IMR-90 (cell line): ENCODE measurements at regions not wholly inside any gene's neighbourhood (a gene's known extent, or its start where the extent isn't known, plus 50 kb on each side); places are given as distances from the start of the nearest gene placed in this dataset.

Experiments used
- ATAC-seq: fragments of 200-7000 bp; cut with Tn5 transposase; 2 replicates; pipeline ENCODE4 v1.9.1; 2020; ENCODE audit warnings: low read depth, mild to moderate bottlenecking, moderate library complexity
- BruUV-seq: library from RNA; stranded (reverse); fragments of 400-500 nt; replicated peaks from 2 replicates; lab custom pipeline; 2021; lab: Mats Ljungman, UMichigan
- CTCF ChIA-PET: fragments of 300-600 bp; formaldehyde crosslinking; extraction: SDS; loops from one replicate; lab custom pipeline; 2021; ENCODE audit warnings: antibody characterized with exemption; lab: Yijun Ruan, JAX
- POLR2A ChIA-PET: fragments of 300-600 bp; sonication (Branson Sonifier 250); formaldehyde crosslinking; loops from one replicate; lab custom pipeline; 2022; ENCODE audit warnings: antibody characterized with exemption; ENCODE audit not compliant: unreplicated experiment; lab: Charles Lee
- DNase-seq: peaks from one replicate; pipeline ENCODE4 v3.0.0; 2013
- H2AFZ ChIP-seq: replicated peaks from 2 replicates; pipeline ENCODE3; 2013; ENCODE audit warnings: low read length, mild to moderate bottlenecking; ENCODE audit not compliant: poor library complexity
- H2AK5ac ChIP-seq: 2 replicates; pipeline ENCODE4 v1.6.1; 2013; ENCODE audit warnings: low read depth, low read length, inconsistent platforms
- H2AK9ac ChIP-seq: replicated peaks from 2 replicates; pipeline ENCODE3; 2013; ENCODE audit warnings: mild to moderate bottlenecking, low read depth, low read length, moderate library complexity; ENCODE audit not compliant: poor library complexity
- H2BK120ac ChIP-seq: 2 replicates; pipeline ENCODE4 v1.6.1; 2013; ENCODE audit warnings: low read depth, low read length, inconsistent platforms
- H2BK15ac ChIP-seq: 3 replicates; pipeline ENCODE4 v1.6.1; 2013; ENCODE audit warnings: low read depth, low read length, inconsistent platforms
- H2BK20ac ChIP-seq: 2 replicates; pipeline ENCODE4 v1.6.1; 2013; ENCODE audit warnings: low read depth, mild to moderate bottlenecking, inconsistent platforms, low read length, moderate library complexity
- H2BK5ac ChIP-seq: 2 replicates; pipeline ENCODE4 v1.6.1; 2013; ENCODE audit warnings: mild to moderate bottlenecking, low read depth, low read length, inconsistent platforms; ENCODE audit not compliant: poor library complexity, severe bottlenecking
- H3K14ac ChIP-seq: replicated peaks from 2 replicates; pipeline ENCODE4 v1.6.1; 2013; ENCODE audit warnings: low read depth, low read length, inconsistent platforms
- H3K18ac ChIP-seq: 2 replicates; pipeline ENCODE4 v1.6.1; 2013; ENCODE audit warnings: low read depth, low read length, control low read depth
- H3K23ac ChIP-seq: 2 replicates; pipeline ENCODE4 v1.6.1; 2013; ENCODE audit warnings: low read depth, low read length, inconsistent platforms
- H3K27ac ChIP-seq: 2 replicates; pipeline ENCODE4 v1.5.1; 2013; ENCODE audit warnings: mild to moderate bottlenecking, control low read depth, low read length; ENCODE audit not compliant: insufficient read depth
- H3K27me3 ChIP-seq: 2 replicates; pipeline ENCODE4 v1.6.1; 2013; ENCODE audit warnings: low read length; ENCODE audit not compliant: control insufficient read depth, insufficient read depth
- H3K36me3 ChIP-seq: 2 replicates; pipeline ENCODE4 v1.6.1; 2013; ENCODE audit warnings: low read length, mixed read lengths; ENCODE audit not compliant: control insufficient read depth, insufficient read depth
- H3K4ac ChIP-seq: 2 replicates; pipeline ENCODE4 v1.6.1; 2013; ENCODE audit warnings: low read depth, low read length, inconsistent platforms
- H3K4me1 ChIP-seq: 2 replicates; pipeline ENCODE4 v1.6.1; 2013; ENCODE audit warnings: low read length, mixed read lengths; ENCODE audit not compliant: control insufficient read depth, insufficient read depth
- H3K4me2 ChIP-seq: 2 replicates; pipeline ENCODE4 v1.6.1; 2013; ENCODE audit warnings: low read depth, mild to moderate bottlenecking, control low read depth, low read length, moderate library complexity
- H3K4me3 ChIP-seq: 2 replicates; pipeline ENCODE4 v1.5.1; 2013; ENCODE audit warnings: low read depth, mild to moderate bottlenecking, control low read depth, low read length, moderate library complexity; ENCODE audit not compliant: insufficient read depth
- H3K56ac ChIP-seq: 2 replicates; pipeline ENCODE4 v1.6.1; 2013; ENCODE audit warnings: low read length, inconsistent platforms; ENCODE audit not compliant: insufficient read depth; ENCODE audit errors: extremely low read depth
- H3K79me1 ChIP-seq, 2 experiments: 2 replicates each; pipeline ENCODE4 v1.6.1; 2013; ENCODE audit warnings: low read length in 2 of 2, inconsistent platforms in 1 of 2, low read depth in 1 of 2
- H3K9ac ChIP-seq: 2 replicates; pipeline ENCODE4 v1.6.1; 2013; ENCODE audit warnings: low read depth, low read length, control low read depth
- H3K9me1 ChIP-seq: 2 replicates; pipeline ENCODE4 v1.6.1; 2013; ENCODE audit warnings: low read length, inconsistent platforms; ENCODE audit not compliant: insufficient read depth
- H3K9me3 ChIP-seq: 2 replicates; pipeline ENCODE4 v1.6.1; 2013; ENCODE audit warnings: low read length; ENCODE audit not compliant: control insufficient read depth, insufficient read depth
- H4K20me1 ChIP-seq: 2 replicates; pipeline ENCODE4 v1.6.1; 2013; ENCODE audit warnings: low read length, inconsistent platforms; ENCODE audit not compliant: insufficient read depth
- H4K5ac ChIP-seq: 2 replicates; pipeline ENCODE4 v1.6.1; 2013; ENCODE audit warnings: mild to moderate bottlenecking, low read depth, low read length, control low read depth
- H4K8ac ChIP-seq, 2 experiments: 2 replicates each; pipeline ENCODE4 v1.6.1; 2013; ENCODE audit warnings: low read depth in 2 of 2, low read length in 2 of 2, control low read depth in 1 of 2, inconsistent platforms in 1 of 2
- H4K91ac ChIP-seq: 2 replicates; pipeline ENCODE4 v1.6.1; 2013; ENCODE audit warnings: low read depth, low read length, inconsistent platforms; ENCODE audit not compliant: insufficient read depth
- MAFK ChIP-seq: IDR thresholded peaks from 2 replicates; pipeline ENCODE4 v1.6.1; 2012; ENCODE audit warnings: low read depth, low read length, improper control_type of control experiment
- MAZ ChIP-seq: IDR thresholded peaks from 2 replicates; pipeline ENCODE4 v1.6.1; 2012; ENCODE audit warnings: low read depth, mild to moderate bottlenecking, low read length, improper control_type of control experiment, moderate library complexity, borderline replicate concordance
- MXI1 ChIP-seq: IDR thresholded peaks from 2 replicates; pipeline ENCODE4 v1.6.1; 2012; ENCODE audit warnings: low read depth, mild to moderate bottlenecking, low read length, moderate library complexity, borderline replicate concordance
- NFE2L2 ChIP-seq: fragments of 150-350 bp; IDR thresholded peaks from 2 replicates; pipeline ENCODE4 v1.6.1; 2016; ENCODE audit warnings: low read depth, mild to moderate bottlenecking, low read length
- RCOR1 ChIP-seq: IDR thresholded peaks from 2 replicates; pipeline ENCODE4 v1.6.1; 2012; ENCODE audit warnings: mild to moderate bottlenecking, low read length, improper control_type of control experiment; ENCODE audit not compliant: insufficient replicate concordance
- RFX5 ChIP-seq: IDR thresholded peaks from 2 replicates; pipeline ENCODE4 v1.8.0; 2012; ENCODE audit warnings: low read depth, mild to moderate bottlenecking, low read length, moderate library complexity
- SMC3 ChIP-seq: fragments of 150-350 bp; IDR thresholded peaks from 2 replicates; pipeline ENCODE4 v1.6.1; 2016; ENCODE audit warnings: low read depth, mild to moderate bottlenecking, antibody characterized with exemption, low read length, moderate library complexity
- WGBS, 2 experiments: methylation state at CpG; one replicate each; pipeline versions ENCODE4 v1.1.5 to v1.1.7; 2013; ENCODE audit warnings: missing lambda C conversion rate in 2 of 2; ENCODE audit not compliant: insufficient read length in 1 of 2; ENCODE audit errors: extremely low coverage in 2 of 2; 5-methylcytosine and 5-hydroxymethylcytosine counted together
- dilution Hi-C: fragments of 300-500 bp; cut with HindIII; formaldehyde crosslinking; loops from one replicate; pipeline ENCODE4 v1.14.3; 2018; ENCODE audit warnings: low sequenced_read_pairs; ENCODE audit not compliant: unreplicated experiment
- in situ Hi-C: fragments of 300-500 bp; cut with MboI; formaldehyde crosslinking; loops from 3 replicates; pipeline ENCODE4 v1.14.3; 2019; ENCODE audit warnings: low sequenced_read_pairs, inconsistent platforms, mixed read lengths
- intact Hi-C: fragments of 100-400 bp; cut with micrococcal nuclease; formaldehyde crosslinking; loops from 2 replicates; pipeline ENCODE4 v1.10.0; 2022
- TF ChIP-seq, protein P1 (sequence below): conservative IDR thresholded peaks from 2 replicates; pipeline ENCODE4 v1.5.1; 2012; ENCODE audit warnings: mild to moderate bottlenecking, low read depth, low read length, improper control_type of control experiment
- TF ChIP-seq, protein P2 (sequence below): fragments of 150-350 bp; IDR thresholded peaks from 2 replicates; pipeline ENCODE4 v1.6.1; 2016; ENCODE audit warnings: low read depth, mild to moderate bottlenecking, low read length, moderate library complexity, borderline replicate concordance
- TF ChIP-seq, protein P3 (sequence below): fragments of 150-350 bp; IDR thresholded peaks from 2 replicates; pipeline ENCODE4 v1.6.1; 2017; ENCODE audit warnings: mild to moderate bottlenecking, antibody characterized with exemption, low read length, low read depth

DNA sequence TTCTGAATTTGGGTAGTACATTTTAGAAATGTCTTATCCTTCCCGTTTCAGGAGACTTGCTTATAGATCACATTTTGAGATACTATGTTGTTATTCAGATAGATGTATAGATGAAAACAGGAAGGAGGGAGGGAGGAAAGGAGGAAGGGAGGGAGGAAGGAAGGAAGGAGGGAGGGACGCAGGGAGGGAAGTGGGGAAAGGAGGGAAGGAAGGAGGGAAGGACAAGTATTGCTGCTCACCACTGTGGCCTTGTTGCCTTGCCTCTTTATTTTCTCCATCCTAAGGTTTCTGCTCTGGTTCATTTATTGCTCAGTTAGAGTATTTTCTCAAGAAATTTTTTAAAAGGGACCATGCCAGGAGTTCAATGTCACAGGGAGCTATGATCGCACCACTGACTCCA is 134.3 kb downstream of the LTN1 start:
- no peak overlapping the region for H3K18ac ChIP-seq
- no peak overlapping the region for H3K4me2 ChIP-seq
- H2BK5ac ChIP-seq, result no peak overlapping the region
- H4K8ac ChIP-seq, result no peak overlapping the region
- DNase-seq (no peak), ATAC-seq (no peak)
- H2AFZ ChIP-seq, result no peak overlapping the region
- no peak overlapping the region for H2BK20ac ChIP-seq
- H2AK9ac ChIP-seq, result no peak overlapping the region
- H3K23ac ChIP-seq, result no peak overlapping the region
- H3K36me3 ChIP-seq, result no peaks in the 10 kb centered on the region
- H2BK120ac ChIP-seq, result no peak overlapping the region
- ChIA-PET POLR2A (no interaction called here), CTCF (no interaction called here)
- no peaks in the 10 kb centered on the region for H4K20me1 ChIP-seq
- TF ChIP-seq MXI1 (no peak), SMC3 (no peak), NFE2L2 (no peak), RFX5 (no peak), MAFK (no peak), MAZ (no peak), RCOR1 (no peak)
- TF ChIP-seq, protein P1, sequence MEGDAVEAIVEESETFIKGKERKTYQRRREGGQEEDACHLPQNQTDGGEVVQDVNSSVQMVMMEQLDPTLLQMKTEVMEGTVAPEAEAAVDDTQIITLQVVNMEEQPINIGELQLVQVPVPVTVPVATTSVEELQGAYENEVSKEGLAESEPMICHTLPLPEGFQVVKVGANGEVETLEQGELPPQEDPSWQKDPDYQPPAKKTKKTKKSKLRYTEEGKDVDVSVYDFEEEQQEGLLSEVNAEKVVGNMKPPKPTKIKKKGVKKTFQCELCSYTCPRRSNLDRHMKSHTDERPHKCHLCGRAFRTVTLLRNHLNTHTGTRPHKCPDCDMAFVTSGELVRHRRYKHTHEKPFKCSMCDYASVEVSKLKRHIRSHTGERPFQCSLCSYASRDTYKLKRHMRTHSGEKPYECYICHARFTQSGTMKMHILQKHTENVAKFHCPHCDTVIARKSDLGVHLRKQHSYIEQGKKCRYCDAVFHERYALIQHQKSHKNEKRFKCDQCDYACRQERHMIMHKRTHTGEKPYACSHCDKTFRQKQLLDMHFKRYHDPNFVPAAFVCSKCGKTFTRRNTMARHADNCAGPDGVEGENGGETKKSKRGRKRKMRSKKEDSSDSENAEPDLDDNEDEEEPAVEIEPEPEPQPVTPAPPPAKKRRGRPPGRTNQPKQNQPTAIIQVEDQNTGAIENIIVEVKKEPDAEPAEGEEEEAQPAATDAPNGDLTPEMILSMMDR, result no peak
- TF ChIP-seq, protein P2, sequence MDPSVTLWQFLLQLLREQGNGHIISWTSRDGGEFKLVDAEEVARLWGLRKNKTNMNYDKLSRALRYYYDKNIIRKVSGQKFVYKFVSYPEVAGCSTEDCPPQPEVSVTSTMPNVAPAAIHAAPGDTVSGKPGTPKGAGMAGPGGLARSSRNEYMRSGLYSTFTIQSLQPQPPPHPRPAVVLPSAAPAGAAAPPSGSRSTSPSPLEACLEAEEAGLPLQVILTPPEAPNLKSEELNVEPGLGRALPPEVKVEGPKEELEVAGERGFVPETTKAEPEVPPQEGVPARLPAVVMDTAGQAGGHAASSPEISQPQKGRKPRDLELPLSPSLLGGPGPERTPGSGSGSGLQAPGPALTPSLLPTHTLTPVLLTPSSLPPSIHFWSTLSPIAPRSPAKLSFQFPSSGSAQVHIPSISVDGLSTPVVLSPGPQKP, result no peak
- TF ChIP-seq, protein P3, sequence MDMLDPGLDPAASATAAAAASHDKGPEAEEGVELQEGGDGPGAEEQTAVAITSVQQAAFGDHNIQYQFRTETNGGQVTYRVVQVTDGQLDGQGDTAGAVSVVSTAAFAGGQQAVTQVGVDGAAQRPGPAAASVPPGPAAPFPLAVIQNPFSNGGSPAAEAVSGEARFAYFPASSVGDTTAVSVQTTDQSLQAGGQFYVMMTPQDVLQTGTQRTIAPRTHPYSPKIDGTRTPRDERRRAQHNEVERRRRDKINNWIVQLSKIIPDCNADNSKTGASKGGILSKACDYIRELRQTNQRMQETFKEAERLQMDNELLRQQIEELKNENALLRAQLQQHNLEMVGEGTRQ, result no peak
- no peak overlapping the region for H2BK15ac ChIP-seq
- H3K9me3 ChIP-seq, result no peaks in the 10 kb centered on the region
- no peaks in the 10 kb centered on the region for H3K79me1 ChIP-seq
- H3K4me3 ChIP-seq, result no peak overlapping the region
- no peak overlapping the region for H3K56ac ChIP-seq
- H3K4me1 ChIP-seq, result no peaks in the 10 kb centered on the region; the same call in 1 of the 2 replicates
- H4K91ac ChIP-seq, result no peak overlapping the region
- H3K9me1 ChIP-seq, result no peaks in the 10 kb centered on the region
- H3K4ac ChIP-seq, result no peak overlapping the region
- no peak overlapping the region for H4K5ac ChIP-seq
- no peak overlapping the region for H3K14ac ChIP-seq
- in situ Hi-C loops (no loop called here), intact Hi-C loops (no loop called here), dilution Hi-C loops (no loop called here)
- H3K27me3 ChIP-seq, result no peaks in the 10 kb centered on the region
- no peak overlapping the region for H3K9ac ChIP-seq
- no TSS peak for BruUV-seq
- no peak overlapping the region for H3K27ac ChIP-seq
- H2AK5ac ChIP-seq, result no peak overlapping the region; the same call in 1 of the 2 replicates
- no CpG with 5 or more reads among the region's 3 CpGs for WGBS, 2 experiments
